ENCODE measurements at regions not wholly inside any gene's neighbourhood (a gene's known extent, or its start where the extent isn't known, plus 50 kb on each side); places are given as distances from the start of the nearest gene placed in this dataset.
"Not testable (repeated sequence)": the region's sequence is repeated elsewhere in the genome, so short reads cannot be mapped to it uniquely, and the experiment has no call there.

- H3K36me3 Mint-ChIP-seq: no peaks in the 10 kb centered on the region
- peak overlapping the region; percentile 83 to 95 for H3K27ac ChIP-seq (ENCODE audit: low read depth in 1 of 2, low read length in 2 of 2)
- H3K4me2 ChIP-seq (replicated peaks; ENCODE audit: extremely low read depth, low read length, poor library complexity, severe bottlenecking): peak overlapping the region; percentile 66
- no peaks in the 10 kb centered on the region for H3K9me3 ChIP-seq (replicated peaks in 1 of 2; ENCODE audit: control insufficient read depth in 1 of 2, insufficient read depth in 1 of 2, low read length in 2 of 2)
- H3K4me1 ChIP-seq (ENCODE audit: control insufficient read depth in 1 of 2, insufficient read depth in 2 of 2, low read length in 2 of 2): peaks cover 56 to 63% of the 10 kb centered on the region in 2 donors
- peaks cover 0 to 6% (median 0%) of the 10 kb centered on the region in 7 donors for H3K9me3 Mint-ChIP-seq
- H3K27me3 ChIP-seq (ENCODE audit: control insufficient read depth in 2 of 2, insufficient read depth in 2 of 2, low read length in 2 of 2): no peaks in the 10 kb centered on the region
- DNase-seq: peak; percentile 86 to 95 (median 90)
- H3K4me3 Mint-ChIP-seq: peak overlapping the region in 1 of 2 donors; percentile 42
- no peaks in the 10 kb centered on the region for H3K36me3 ChIP-seq (replicated peaks in 1 of 2; ENCODE audit: control insufficient read depth in 1 of 2, insufficient read depth in 2 of 2, low read length in 2 of 2)
- intact Hi-C loops (cut with micrococcal nuclease): loop anchor here (2.0 to 5.0 kb wide), 3 partner anchors 13 to 66 kb away; partner anchors contain the start of gene MPP7 (in 1 of the 2)
- no peak overlapping the region for H2AFZ ChIP-seq (ENCODE audit: insufficient read depth, low read depth, low read length, poor library complexity, severe bottlenecking)
- H3K27ac Mint-ChIP-seq: peak overlapping the region; percentile 90 to 96 (median 95)
- peak overlapping the region; percentile 43 for H3K9ac ChIP-seq (ENCODE audit: insufficient read depth, low read length, poor library complexity, severe bottlenecking)
- H4K20me1 ChIP-seq (ENCODE audit: insufficient read depth, low read length): no peaks in the 10 kb centered on the region
- peak overlapping the region in 1 of 3 experiments; percentile 53 for H3K4me3 ChIP-seq (replicated peaks in 1 of 3; ENCODE audit: low read depth in 2 of 3, low read length in 3 of 3)
- 55% methylated on average over 4 of the region's 9 CpGs for WGBS (ENCODE audit: insufficient coverage)
- no peak for TF ChIP-seq CTCF (IDR thresholded peaks at IDR 0.05)
- peaks cover 0 to 2% (median 0%) of the 10 kb centered on the region in 3 donors for H3K27me3 Mint-ChIP-seq (ENCODE audit: low read depth in 3 of 3)
- peaks cover 58% of the 10 kb centered on the region for H3K4me1 Mint-ChIP-seq
- H3K79me2 ChIP-seq (ENCODE audit: insufficient read depth, low read length): no peaks in the 10 kb centered on the region
Observed at GRCh38 chr10:28367929-28368484, 65.1 kb upstream of the MPP7 start.

- H2AFZ ChIP-seq (ENCODE audit: insufficient read depth, low read depth, low read length, poor library complexity, severe bottlenecking): no peak overlapping the region
- no peak for DNase-seq
- H3K4me2 ChIP-seq (replicated peaks; ENCODE audit: extremely low read depth, low read length, poor library complexity, severe bottlenecking): no peak overlapping the region
- H3K27me3 ChIP-seq (ENCODE audit: control insufficient read depth in 2 of 2, insufficient read depth in 2 of 2, low read length in 2 of 2): no peaks in the 10 kb centered on the region
- H4K20me1 ChIP-seq (ENCODE audit: insufficient read depth, low read length): no peaks in the 10 kb centered on the region
- Mint-ChIP-seq H3K36me3 (no peaks in the 10 kb centered on the region), H3K27me3 (ENCODE audit: low read depth in 3 of 3) (peaks cover 0 to 2% (median 0%) of the 10 kb centered on the region in 3 donors), H3K9me3 (peaks cover 0 to 6% (median 0%) of the 10 kb centered on the region in 7 donors), H3K4me3 (no peak overlapping the region), H3K4me1 (peaks cover 59% of the 10 kb centered on the region), H3K27ac (peak overlapping the region; percentile 54 to 96 (median 90))
- H3K27ac ChIP-seq (ENCODE audit: low read depth in 1 of 2, low read length in 2 of 2): peak overlapping the region in 1 of 2 donors; percentile 35
- no peaks in the 10 kb centered on the region for H3K36me3 ChIP-seq (replicated peaks in 1 of 2; ENCODE audit: control insufficient read depth in 1 of 2, insufficient read depth in 2 of 2, low read length in 2 of 2)
- WGBS (ENCODE audit: insufficient coverage): 91% methylated on average over 1 of the region's 2 CpGs
- no peak overlapping the region for H3K9ac ChIP-seq (ENCODE audit: insufficient read depth, low read length, poor library complexity, severe bottlenecking)
- H3K4me3 ChIP-seq (replicated peaks in 1 of 3; ENCODE audit: low read depth in 2 of 3, low read length in 3 of 3): no peak overlapping the region
- no peaks in the 10 kb centered on the region for H3K79me2 ChIP-seq (ENCODE audit: insufficient read depth, low read length)
- no peaks in the 10 kb centered on the region for H3K9me3 ChIP-seq (replicated peaks in 1 of 2; ENCODE audit: control insufficient read depth in 1 of 2, insufficient read depth in 1 of 2, low read length in 2 of 2)
- peaks cover 55 to 60% of the 10 kb centered on the region in 2 donors for H3K4me1 ChIP-seq (ENCODE audit: control insufficient read depth in 1 of 2, insufficient read depth in 2 of 2, low read length in 2 of 2)
- no peak for TF ChIP-seq CTCF (IDR thresholded peaks at IDR 0.05)
- intact Hi-C loops (cut with micrococcal nuclease): no loop called here
Observed at GRCh38 chr10:28370107-28370835, 67.4 kb upstream of the MPP7 start.

- H3K9me3 Mint-ChIP-seq; H3K27ac ChIP-seq (ENCODE audit: low read depth in 1 of 2, low read length in 2 of 2); intact Hi-C loops (cut with micrococcal nuclease); H2AFZ ChIP-seq (ENCODE audit: insufficient read depth, low read depth, low read length, poor library complexity, severe bottlenecking); H3K36me3 Mint-ChIP-seq; H3K4me3 ChIP-seq (replicated peaks in 1 of 3; ENCODE audit: low read depth in 2 of 3, low read length in 3 of 3); H3K9me3 ChIP-seq (replicated peaks in 1 of 2; ENCODE audit: control insufficient read depth in 1 of 2, insufficient read depth in 1 of 2, low read length in 2 of 2); H3K27me3 Mint-ChIP-seq (ENCODE audit: low read depth in 3 of 3); H3K4me2 ChIP-seq (replicated peaks; ENCODE audit: extremely low read depth, low read length, poor library complexity, severe bottlenecking); H3K27me3 ChIP-seq (ENCODE audit: control insufficient read depth in 2 of 2, insufficient read depth in 2 of 2, low read length in 2 of 2); H4K20me1 ChIP-seq (ENCODE audit: insufficient read depth, low read length); H3K4me3 Mint-ChIP-seq; H3K79me2 ChIP-seq (ENCODE audit: insufficient read depth, low read length); H3K36me3 ChIP-seq (replicated peaks in 1 of 2; ENCODE audit: control insufficient read depth in 1 of 2, insufficient read depth in 2 of 2, low read length in 2 of 2); H3K9ac ChIP-seq (ENCODE audit: insufficient read depth, low read length, poor library complexity, severe bottlenecking); DNase-seq: not testable (repeated sequence)
- Mint-ChIP-seq H3K27ac (peak overlapping the region in 2 of 7 donors; percentile 42 to 55), H3K4me1 (peaks cover 60% of the 10 kb centered on the region)
- no CpG with 5 or more reads among the region's 1 CpG for WGBS (ENCODE audit: insufficient coverage)
- peaks cover 55 to 60% of the 10 kb centered on the region in 2 donors for H3K4me1 ChIP-seq (ENCODE audit: control insufficient read depth in 1 of 2, insufficient read depth in 2 of 2, low read length in 2 of 2)
Observed at GRCh38 chr10:28371638-28372037, 68.8 kb upstream of the MPP7 start.

All from CD14-positive monocyte (primary cell).